Activated CD4-positive, CD25-positive, alpha-beta regulatory T cell treated with anti-CD3 and anti-CD28 coated beads, Interleukin-2, amount 50 U/mL, for 24 hours (primary cell): ENCODE measurements at regions not wholly inside any gene's neighbourhood (a gene's known extent, or its start where the extent isn't known, plus 50 kb on each side); places are given as distances from the start of the nearest gene placed in this dataset.

ENCODE experiments used
- ATAC-seq, 2 donors: fragments of 150-1000 bp; cut with Tn5 transposase; one replicate each; pipeline ENCODE4 v1.10.0; 2021; ENCODE audit warnings: mild to moderate bottlenecking in 1 of 2, moderate library complexity in 1 of 2

- ATAC-seq = no peak
Measured at GRCh38 chr13:105595471-105595870, 940.0 kb downstream of the EFNB2 start.

DNA sequence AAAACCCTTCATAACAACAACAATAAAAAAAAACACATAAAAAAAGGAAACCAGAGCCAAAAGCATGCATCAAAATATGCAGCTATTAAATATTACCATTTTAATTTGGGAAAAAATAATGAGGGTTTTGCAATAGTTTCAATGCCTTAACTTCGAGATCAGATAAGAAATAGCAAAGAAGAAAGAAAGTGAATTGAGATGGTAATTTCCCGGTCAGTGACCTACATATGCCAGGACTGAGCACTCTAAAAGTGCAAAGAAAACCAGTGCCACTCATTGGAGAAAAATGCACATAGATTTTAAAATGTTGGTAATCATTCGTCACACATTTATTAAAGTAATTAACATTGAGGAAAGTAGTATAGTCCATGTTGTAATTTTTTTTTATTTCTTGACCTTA, 944.2 kb downstream of the EFNB2 start:
- no peak for ATAC-seq

DNA sequence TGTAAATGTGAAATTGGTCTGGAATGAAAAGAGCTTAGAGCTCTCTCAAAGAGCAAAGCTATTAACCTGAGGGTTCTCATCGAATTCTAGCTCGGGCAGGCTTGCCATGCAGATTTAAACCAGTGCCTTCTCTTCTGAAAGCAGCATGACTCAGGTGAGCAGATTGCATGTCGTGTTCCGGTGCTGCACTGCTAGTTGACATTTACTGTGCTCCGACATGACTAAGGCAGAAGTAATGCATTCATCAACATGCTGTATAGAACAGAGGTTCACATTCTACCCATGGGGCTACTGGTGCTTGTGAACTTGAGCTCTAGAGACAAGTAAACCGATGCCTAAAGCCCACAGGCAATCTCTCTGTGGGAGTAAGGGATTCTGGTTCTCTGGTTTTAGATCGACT, 947.7 kb downstream of the EFNB2 start:
- no peak for ATAC-seq

DNA sequence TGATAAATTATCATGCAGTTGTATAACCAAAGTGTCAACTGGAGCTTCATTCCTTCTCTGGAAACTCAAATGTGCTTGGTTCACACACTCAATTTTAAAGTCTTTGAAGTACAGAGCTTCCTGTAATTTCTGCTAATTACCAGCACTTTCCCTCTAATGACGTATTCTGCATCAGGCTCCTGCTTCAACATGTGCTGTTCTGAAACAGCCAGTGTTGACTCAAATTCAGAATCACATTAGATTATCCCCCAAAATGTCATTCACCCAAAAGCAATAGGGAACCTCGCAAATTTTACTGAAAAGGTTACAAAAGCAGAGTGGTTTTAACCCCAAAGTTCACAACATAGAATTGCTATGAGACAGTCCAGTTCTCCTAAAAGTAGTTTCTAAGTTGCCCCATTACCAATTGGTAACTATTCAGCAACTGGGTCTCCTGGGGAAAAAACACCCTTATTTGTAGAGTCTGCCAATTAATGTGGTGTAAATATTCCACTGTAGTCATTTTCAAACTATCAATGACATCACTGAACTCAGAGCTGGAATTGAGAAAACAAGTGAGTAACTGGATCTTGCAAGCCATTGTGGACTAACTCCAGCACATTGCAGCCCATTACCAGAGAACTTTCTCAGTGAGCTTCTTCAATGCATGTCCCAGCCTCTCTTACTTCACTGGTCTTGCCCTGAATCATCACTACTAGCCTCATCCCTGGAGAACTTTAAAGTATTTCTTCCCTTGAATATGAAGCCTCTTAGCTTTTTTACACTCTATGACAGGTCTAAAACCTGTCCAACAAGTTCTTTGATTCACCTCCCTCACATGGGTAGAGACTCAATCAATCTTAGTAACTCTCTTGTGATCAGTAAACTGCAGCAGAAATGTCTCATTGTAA, 955.4 kb downstream of the EFNB2 start:
- ATAC-seq = no peak

DNA sequence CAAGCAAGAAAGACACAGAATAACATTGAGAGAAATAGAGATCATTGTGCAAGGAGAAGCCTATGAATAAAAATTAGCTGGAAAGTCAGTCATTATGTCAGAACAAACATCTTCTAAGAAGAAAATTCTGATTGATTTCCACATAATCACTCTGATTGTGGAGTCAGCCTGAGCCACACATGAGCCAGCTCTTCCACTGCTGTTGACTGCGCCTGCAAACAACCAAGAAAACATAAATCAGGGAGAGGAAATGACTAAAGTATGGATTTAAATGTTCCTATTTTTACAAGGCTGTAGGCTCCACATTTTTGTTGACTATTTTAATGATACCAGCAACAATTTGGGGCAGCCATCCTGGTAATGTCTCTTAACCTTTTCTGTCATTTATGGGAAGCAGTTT, 962.3 kb downstream of the EFNB2 start:
- ATAC-seq = no peak

DNA sequence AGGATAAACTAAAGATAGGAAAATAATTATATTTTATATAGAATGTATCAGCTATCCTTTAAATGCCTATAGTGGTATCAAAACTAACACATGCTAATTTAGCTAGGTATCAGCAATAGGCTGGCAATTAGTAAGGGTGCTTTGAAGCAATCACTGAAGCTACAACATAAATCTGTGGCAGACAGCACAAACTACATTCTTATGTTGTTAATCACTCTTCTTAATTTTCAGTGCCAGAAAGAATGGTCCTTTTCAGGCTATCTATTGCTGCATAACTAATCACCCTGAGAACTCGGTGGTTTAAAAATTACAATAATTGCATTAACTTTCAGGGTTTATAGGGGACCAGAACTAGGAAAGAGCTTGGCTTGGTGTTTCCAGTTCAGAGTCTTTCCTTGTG, 963.1 kb downstream of the EFNB2 start:
- no peak for ATAC-seq

DNA sequence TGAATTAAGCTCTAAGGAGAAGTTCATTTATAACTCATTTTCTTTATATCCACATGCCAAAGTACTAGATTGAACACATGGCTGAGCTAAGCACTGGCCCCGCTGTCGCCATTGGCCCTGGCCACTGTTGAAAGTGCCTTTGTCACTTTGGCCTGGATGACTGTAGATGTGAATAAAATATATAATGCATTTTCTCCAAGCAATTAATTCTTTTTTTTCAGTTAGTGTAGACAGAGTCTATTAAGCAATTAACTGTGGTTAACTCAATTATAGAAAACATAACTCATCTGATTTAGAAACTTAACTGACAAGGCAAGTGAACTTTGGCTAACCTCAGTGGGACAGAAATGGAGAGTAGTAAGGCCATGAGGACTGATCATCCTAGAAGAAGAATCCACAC, 965.6 kb downstream of the EFNB2 start:
- ATAC-seq = no peak

DNA sequence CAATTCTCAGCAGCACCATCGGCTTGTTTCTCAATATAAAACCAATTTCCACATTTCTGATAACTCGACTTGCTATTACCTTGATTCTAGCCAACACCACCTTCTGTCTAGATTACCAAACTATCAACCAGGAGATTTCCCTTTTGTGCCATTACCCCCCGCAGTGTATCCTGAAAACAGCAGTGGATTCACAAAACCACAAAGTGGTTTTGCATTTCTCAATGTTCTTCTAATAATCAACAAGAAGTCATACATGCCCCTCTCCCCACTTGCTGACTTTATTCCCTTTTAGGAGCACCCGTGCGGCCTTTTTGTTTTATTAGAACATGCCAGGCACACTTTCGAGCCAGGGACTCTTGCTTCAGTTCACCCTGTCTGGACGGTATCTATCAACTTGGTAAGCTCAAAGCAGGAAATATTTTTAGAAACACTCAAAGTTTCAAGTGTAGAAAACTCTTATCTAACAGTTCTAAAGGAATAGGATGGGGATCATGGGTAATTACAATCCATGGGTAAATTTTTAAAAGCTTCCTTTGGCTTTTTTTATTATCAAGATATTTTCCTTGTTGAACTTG, 967.4 kb downstream of the EFNB2 start:
- no peak for ATAC-seq

DNA sequence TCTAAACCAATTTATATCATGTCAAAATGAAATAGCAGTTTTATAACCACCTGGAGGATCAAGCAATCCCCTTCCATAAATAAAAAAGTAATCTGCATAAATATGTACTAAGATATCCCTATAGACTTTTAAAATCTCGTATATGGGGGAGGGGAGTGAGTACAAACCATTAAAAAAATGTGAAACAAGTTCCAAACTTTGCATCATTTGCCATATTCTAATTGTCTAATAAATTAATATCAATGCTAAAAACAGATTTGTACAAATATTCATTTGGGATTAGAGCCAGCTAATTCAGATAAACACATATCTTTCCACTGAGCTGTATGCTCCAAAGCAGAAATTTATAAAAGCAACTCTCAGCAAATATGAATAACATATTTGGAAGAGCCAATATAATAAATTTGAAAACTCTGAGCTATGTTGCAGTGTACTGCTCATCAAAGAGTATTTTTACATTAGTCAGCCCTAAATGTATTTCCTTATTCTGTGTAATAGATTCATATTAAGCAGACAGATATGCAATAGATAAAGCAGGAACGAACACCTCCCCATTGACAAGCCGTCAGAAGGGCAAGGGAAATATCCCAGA, 970.2 kb downstream of the EFNB2 start:
- no peak for ATAC-seq

DNA sequence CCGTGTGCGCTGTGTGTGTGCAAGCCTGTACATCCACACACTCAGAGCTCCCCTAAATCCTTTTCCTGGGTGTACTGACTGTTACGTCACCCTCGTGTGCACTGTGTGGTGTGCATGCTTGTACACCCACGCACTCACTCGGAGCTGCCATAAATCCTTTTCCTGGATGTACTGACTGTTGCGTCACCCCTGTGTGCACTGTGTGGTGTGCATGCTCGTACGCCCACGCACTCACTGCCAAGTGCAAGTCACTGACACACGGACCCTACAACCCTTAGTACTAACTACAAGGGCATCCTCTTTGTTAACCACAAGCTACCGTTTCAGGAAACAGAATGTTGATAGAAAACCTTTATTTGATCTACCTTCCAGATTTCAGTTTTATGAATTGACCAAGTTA, 983.4 kb downstream of the EFNB2 start:
- ATAC-seq = no peak

DNA sequence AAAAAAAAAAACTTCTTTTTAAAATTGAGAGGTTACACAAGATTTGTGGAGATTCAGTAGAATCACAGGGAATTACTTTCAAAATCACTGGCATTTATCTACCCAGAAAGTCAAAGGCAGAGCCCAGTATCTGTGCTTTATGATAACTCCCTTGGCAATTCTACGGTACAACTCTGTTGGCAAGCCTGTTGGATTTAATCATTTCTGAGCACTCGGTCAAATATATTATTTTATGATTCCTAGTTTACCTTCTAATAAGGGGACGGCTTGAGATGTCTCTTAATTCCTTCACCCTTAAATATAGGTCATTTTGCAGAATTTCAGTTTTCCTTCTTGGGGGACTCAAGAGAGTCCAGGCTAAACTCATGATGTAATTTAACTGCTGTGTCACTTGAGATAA, 987.6 kb downstream of the EFNB2 start:
- no peak for ATAC-seq

- no peak for ATAC-seq
Measured at GRCh38 chr13:105545811-105546210, 989.7 kb downstream of the EFNB2 start.

DNA sequence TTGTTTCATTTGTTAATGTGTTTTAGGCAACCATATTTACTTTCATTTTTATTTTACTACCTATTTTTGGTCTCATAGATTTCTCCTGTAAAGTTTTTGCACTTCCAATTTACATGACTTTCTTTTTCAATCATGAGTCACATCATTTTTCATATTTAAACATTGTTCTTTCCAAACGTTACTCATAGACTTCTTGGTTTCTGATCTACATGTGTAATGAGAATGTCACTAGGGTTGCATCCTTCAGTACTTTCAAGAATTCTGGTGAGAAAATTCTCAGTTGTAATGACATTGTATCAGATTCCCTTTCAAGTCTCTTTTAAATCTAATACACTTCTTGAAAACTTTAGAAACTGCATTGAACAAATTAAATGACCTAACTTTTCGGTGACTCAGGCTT, 991.7 kb downstream of the EFNB2 start:
- no peak for ATAC-seq

- ATAC-seq = no peak
Measured at GRCh38 chr13:105541565-105541964, 993.9 kb downstream of the EFNB2 start.

DNA sequence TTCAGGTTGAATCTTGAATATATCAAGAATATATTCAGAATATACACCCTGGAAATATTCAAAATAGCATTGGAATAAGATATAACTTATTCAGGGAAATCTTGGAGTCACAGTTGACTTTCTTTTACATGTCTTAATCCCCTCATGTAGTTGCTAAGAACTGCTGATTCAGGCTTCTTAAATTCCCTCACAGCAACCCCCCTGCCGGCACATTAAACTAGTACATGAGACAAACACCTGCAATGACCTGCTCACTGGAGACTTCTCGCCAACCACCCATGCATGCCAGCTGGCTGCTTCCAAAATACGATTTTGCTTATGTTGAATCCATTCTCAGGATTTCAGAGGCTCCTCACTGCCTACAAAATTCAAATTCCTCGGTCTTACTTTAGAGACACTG, 997.1 kb downstream of the EFNB2 start:
- ATAC-seq = no peak

GRCh38 chr13:105537113-105537512, 998.3 kb downstream of the EFNB2 start:
- no peak for ATAC-seq

- ATAC-seq = no peak
Measured at GRCh38 chr13:105530468-105530867, 1005.0 kb downstream of the EFNB2 start.

- ATAC-seq = no peak
Measured at GRCh38 chr13:105527127-105527526, 1008.3 kb downstream of the EFNB2 start.

DNA sequence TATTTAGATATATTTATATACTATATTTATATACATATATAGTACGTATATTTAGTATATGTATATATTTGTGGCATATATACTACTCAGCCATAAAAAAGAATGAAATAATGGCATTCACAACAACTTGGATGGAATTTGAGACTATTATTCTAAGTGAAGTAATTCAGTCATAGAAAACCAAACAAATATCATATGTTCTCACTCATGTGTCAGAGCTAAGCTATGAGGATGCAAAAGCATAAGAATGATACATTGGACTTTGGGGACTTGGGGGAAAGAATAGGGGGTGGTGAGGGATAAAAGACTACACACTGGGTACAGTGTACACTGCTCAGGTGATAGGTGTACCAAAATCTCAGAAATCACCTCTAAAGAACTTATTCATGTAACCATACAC, 1015.7 kb downstream of the EFNB2 start:
- ATAC-seq = no peak

GRCh38 chr13:105518086-105518485, 1017.4 kb downstream of the EFNB2 start:
- ATAC-seq = no peak

DNA sequence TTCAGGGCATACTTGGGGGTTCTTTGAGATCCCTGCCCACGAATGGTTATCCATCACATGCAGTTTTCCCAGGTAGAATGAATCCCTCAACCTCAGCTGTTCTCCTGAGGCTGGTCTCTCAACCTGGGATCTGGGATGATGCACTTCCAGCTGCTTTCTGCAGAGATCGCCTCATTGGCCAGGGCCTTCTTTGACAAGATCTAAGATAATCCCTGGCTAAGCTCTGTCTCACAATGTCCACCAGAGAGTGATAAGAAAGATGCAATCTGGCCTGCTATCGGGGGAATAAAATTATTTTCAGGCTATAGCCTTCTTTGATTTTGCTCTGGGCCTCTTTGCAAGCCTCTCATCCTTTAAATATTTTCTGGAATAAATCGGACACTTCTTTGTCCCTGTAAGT, 1021.1 kb downstream of the EFNB2 start:
- no peak for ATAC-seq

DNA sequence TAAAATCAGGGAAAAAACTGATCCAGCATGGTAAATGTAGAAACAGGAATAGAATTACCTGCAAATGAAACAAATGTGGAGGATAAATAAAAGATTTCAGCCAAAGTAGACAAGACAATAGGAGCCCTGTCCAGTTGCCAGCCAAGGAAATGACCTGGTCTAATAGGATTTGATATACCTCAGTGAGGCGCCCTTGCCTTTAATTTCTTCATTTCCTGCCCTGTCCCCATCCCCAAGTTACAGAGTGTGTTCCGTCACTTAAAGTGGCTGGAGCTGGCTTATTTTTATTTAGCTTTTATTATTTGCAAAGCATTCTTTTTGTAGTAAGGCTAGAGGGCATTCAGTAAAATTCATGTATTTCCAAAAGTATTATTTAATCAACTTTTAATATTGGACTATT, 1022.0 kb downstream of the EFNB2 start:
- ATAC-seq = no peak

DNA sequence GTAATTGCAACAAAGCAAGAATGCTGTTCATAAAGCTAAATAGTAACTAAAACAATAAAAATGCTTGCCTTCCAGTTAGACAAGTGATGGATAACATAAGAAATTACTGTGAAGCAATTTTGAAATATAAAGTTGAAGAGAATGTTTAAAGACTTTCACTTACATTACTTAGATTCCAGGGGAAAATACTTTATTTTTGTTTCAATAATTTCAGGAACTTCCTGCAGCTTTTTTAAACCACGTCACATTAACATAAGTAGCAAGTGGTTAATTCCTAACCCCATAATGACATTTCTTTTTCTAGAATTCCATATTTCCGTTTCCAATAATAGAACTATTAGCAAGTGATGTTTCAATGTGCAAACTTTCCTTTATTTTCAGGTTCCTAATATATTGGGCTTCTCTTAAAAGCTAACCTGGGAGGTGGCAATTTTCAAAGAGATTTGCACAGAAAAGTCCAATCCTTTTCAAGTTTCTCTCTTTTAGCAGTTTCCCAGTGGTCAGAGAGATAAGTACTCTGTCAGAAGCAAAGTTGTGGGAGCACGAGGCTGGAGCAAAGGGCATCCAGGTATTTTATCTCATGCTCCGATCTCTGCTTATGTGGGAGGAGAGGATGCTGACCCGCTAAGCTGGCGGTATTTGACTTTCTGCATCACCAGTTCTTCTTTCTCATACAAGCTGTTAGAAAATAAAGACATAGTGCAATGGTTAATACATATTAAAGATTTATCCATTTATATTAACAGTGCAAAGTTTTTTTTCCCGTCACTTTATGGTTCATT, 1025.3 kb downstream of the EFNB2 start:
- no peak for ATAC-seq
